ENCODE measurements at regions not wholly inside any gene's neighbourhood (a gene's known extent, or its start where the extent isn't known, plus 50 kb on each side); places are given as distances from the start of the nearest gene placed in this dataset.

GRCh38 chr3:72538070-72538745 is 310.0 kb downstream of the SHQ1 start:
- H3K4me1 Mint-ChIP-seq, result peaks cover 16 to 28% of the 10 kb centered on the region in 2 experiments
- Histone ChIP-seq H3K27me3 (ENCODE audit: insufficient read depth, low read length) (no peaks in the 10 kb centered on the region), H2BK12ac (ENCODE audit: insufficient read length, low read depth, low read length) (no peak overlapping the region), H3K9ac (ENCODE audit: extremely low read depth, insufficient read length, low read length) (no peak overlapping the region), H2BK120ac (ENCODE audit: low read depth, low read length, poor library complexity, severe bottlenecking) (no peak overlapping the region), H3K23ac (ENCODE audit: insufficient read length, low read depth, low read length) (no peak overlapping the region), H2BK5ac (ENCODE audit: insufficient read length, low read length) (no peak overlapping the region), H3K27ac (ENCODE audit: insufficient read length, low read depth, low read length) (no peak overlapping the region), H4K5ac (ENCODE audit: insufficient read length, low read depth, low read length) (no peak overlapping the region), H3K56ac (ENCODE audit: insufficient read length, low read depth, low read length) (no peak overlapping the region), H3K9me3 (ENCODE audit: control insufficient read depth, low read depth, low read length) (no peaks in the 10 kb centered on the region), H3K4me1 (ENCODE audit: insufficient read depth, low read length) (peaks cover 9% of the 10 kb centered on the region; the same call in 1 of the 2 replicates), H4K8ac (replicated peaks; ENCODE audit: insufficient read length, low read depth, low read length) (no peak overlapping the region), H2AK5ac (ENCODE audit: insufficient read length, low read length) (no peak overlapping the region), H3K23me2 (ENCODE audit: insufficient read length, low read depth, low read length, poor library complexity, severe bottlenecking) (no peaks in the 10 kb centered on the region), H3K79me1 (ENCODE audit: insufficient read depth, low read depth, low read length, poor library complexity, severe bottlenecking) (no peaks in the 10 kb centered on the region), H3K4me2 (ENCODE audit: insufficient read depth, insufficient read length, low read length) (no peak overlapping the region), H3K14ac (ENCODE audit: insufficient read depth, low read length) (no peak overlapping the region), H2AFZ (ENCODE audit: low read length) (no peak overlapping the region), H3K79me2 (ENCODE audit: insufficient read depth, low read length) (no peaks in the 10 kb centered on the region), H3K18ac (ENCODE audit: insufficient read length, low read depth, low read length) (no peak overlapping the region), H2BK15ac (ENCODE audit: low read depth, low read length) (no peak overlapping the region), H4K20me1 (ENCODE audit: control insufficient read depth, insufficient read depth, insufficient read length) (no peaks in the 10 kb centered on the region), H3T11ph (ENCODE audit: low read length) (no peak overlapping the region), H3K4ac (ENCODE audit: low read depth, low read length) (no peak overlapping the region), H2BK20ac (ENCODE audit: low read depth, low read length, poor library complexity, severe bottlenecking) (no peak overlapping the region), H4K91ac (ENCODE audit: insufficient read length, low read depth, low read length) (no peak overlapping the region)
- peaks cover 0 to 4% (median 3%) of the 10 kb centered on the region in 3 experiments; a peak in 2 of 7 replicates for H3K36me3 Mint-ChIP-seq (ENCODE audit: insufficient read depth in 1 of 3, low read depth in 3 of 3)
- H3K27ac Mint-ChIP-seq, result no peak overlapping the region
- no peak for TF ChIP-seq CTCF (conservative IDR thresholded peaks at IDR 0.05)
- WGBS (ENCODE audit: extremely low coverage, insufficient read length, low lambda C conversion rate), result no CpG with 5 or more reads among the region's 6 CpGs
- DNase-seq, result no peak
- H3K4me3 Mint-ChIP-seq, result no peak overlapping the region
- H3K9me3 Mint-ChIP-seq, result peaks cover 6 to 15% of the 10 kb centered on the region in 2 experiments
- peaks cover 27% of the 10 kb centered on the region for H3K27me3 Mint-ChIP-seq (ENCODE audit: low read depth)

Data from H9 (cell line).